HAP-1 (cell line): ENCODE measurements at regions not wholly inside any gene's neighbourhood (a gene's known extent, or its start where the extent isn't known, plus 50 kb on each side); places are given as distances from the start of the nearest gene placed in this dataset.

Source experiments
- DNase-seq, 2 experiments: peaks; one replicate each; pipeline ENCODE4 v3.0.0-alpha.2; 2016 to 2020; ENCODE audit warnings: low spot score in 2 of 2
- H3K27me3 ChIP-seq: fragments of 250-450 bp; sonication (Bioruptor Pico); 2 replicates; pipeline ENCODE4 v1.5.1; 2020; ENCODE audit warnings: low read depth, mild to moderate bottlenecking, moderate library complexity
- H3K36me3 ChIP-seq: fragments of 250-450 bp; sonication (Bioruptor Pico); replicated peaks from 2 replicates; pipeline ENCODE4 v1.5.1; 2020; ENCODE audit warnings: mild to moderate bottlenecking
- H3K4me1 ChIP-seq: fragments of 250-450 bp; sonication (Bioruptor Pico); 2 replicates; pipeline ENCODE4 v1.5.1; 2020; ENCODE audit warnings: mild to moderate bottlenecking
- H3K4me3 ChIP-seq: fragments of 250-450 bp; sonication (Bioruptor Pico); 2 replicates; pipeline ENCODE4 v1.5.1; 2020; ENCODE audit warnings: mild to moderate bottlenecking, moderate library complexity
- H3K9me3 ChIP-seq: fragments of 250-450 bp; sonication (Bioruptor Pico); 2 replicates; pipeline ENCODE4 v1.5.1; 2020; ENCODE audit warnings: mild to moderate bottlenecking, moderate library complexity
- in situ Hi-C: fragments of 300-500 bp; cut with MboI; formaldehyde crosslinking; loops from 3 replicates; pipeline ENCODE4 v1.14.3; 2020; ENCODE audit warnings: low sequenced_read_pairs, inconsistent platforms, mixed read lengths

GRCh38 chr2:16115291-16115690 is 174.9 kb downstream of the MYCN start:
- H3K4me1 ChIP-seq = peaks cover 6% of the 10 kb centered on the region
- DNase-seq = no peak
- no peak overlapping the region for H3K4me3 ChIP-seq
- H3K36me3 ChIP-seq = no peaks in the 10 kb centered on the region
- no peaks in the 10 kb centered on the region for H3K9me3 ChIP-seq
- in situ Hi-C loops = no loop called here
- no peaks in the 10 kb centered on the region for H3K27me3 ChIP-seq

GRCh38 chr2:16114836-16115235 is 174.5 kb downstream of the MYCN start:
- Histone ChIP-seq H3K27me3 (no peaks in the 10 kb centered on the region), H3K9me3 (no peaks in the 10 kb centered on the region), H3K36me3 (no peaks in the 10 kb centered on the region), H3K4me3 (no peak overlapping the region), H3K4me1 (peaks cover 6% of the 10 kb centered on the region)
- in situ Hi-C loops = no loop called here
- no peak for DNase-seq

GRCh38 chr2:16114070-16114469 is 173.7 kb downstream of the MYCN start:
- DNase-seq = no peak
- Histone ChIP-seq H3K4me3 (no peak overlapping the region), H3K27me3 (no peaks in the 10 kb centered on the region), H3K4me1 (peaks cover 6% of the 10 kb centered on the region), H3K9me3 (no peaks in the 10 kb centered on the region), H3K36me3 (no peaks in the 10 kb centered on the region)
- in situ Hi-C loops = no loop called here

GRCh38 chr2:16113568-16113967 is 173.2 kb downstream of the MYCN start:
- in situ Hi-C loops = no loop called here

GRCh38 chr2:16112972-16113560 is 172.7 kb downstream of the MYCN start:
- DNase-seq = no peak
- in situ Hi-C loops = no loop called here
- H3K4me3 ChIP-seq = no peak overlapping the region
- H3K4me1 ChIP-seq = peaks cover 6% of the 10 kb centered on the region
- no peaks in the 10 kb centered on the region for H3K36me3 ChIP-seq
- no peaks in the 10 kb centered on the region for H3K27me3 ChIP-seq
- H3K9me3 ChIP-seq = no peaks in the 10 kb centered on the region

More at GRCh38 chr2:16113568-16113967, 173.2 kb downstream of the MYCN start:
- H3K27me3 ChIP-seq = no peaks in the 10 kb centered on the region
- H3K4me3 ChIP-seq = no peak overlapping the region
- no peak for DNase-seq
- H3K9me3 ChIP-seq = no peaks in the 10 kb centered on the region
- H3K4me1 ChIP-seq = peaks cover 6% of the 10 kb centered on the region
- no peaks in the 10 kb centered on the region for H3K36me3 ChIP-seq

GRCh38 chr2:16112251-16112971 is 172.1 kb downstream of the MYCN start:
- no peaks in the 10 kb centered on the region for H3K27me3 ChIP-seq
- in situ Hi-C loops = no loop called here
- peaks cover 6% of the 10 kb centered on the region for H3K4me1 ChIP-seq
- H3K9me3 ChIP-seq = no peaks in the 10 kb centered on the region
- no peak for DNase-seq
- H3K4me3 ChIP-seq = no peak overlapping the region
- H3K36me3 ChIP-seq = no peaks in the 10 kb centered on the region

- in situ Hi-C loops = no loop called here
- no peak for DNase-seq
- no peak overlapping the region for H3K4me3 ChIP-seq
- no peaks in the 10 kb centered on the region for H3K9me3 ChIP-seq
- H3K4me1 ChIP-seq = peaks cover 6% of the 10 kb centered on the region
- no peaks in the 10 kb centered on the region for H3K27me3 ChIP-seq
- H3K36me3 ChIP-seq = no peaks in the 10 kb centered on the region
These were observed 171.5 kb downstream of the MYCN start for GRCh38 chr2:16111838-16112210.

GRCh38 chr2:16109821-16110310 is 169.5 kb downstream of the MYCN start:
- peaks cover 18% of the 10 kb centered on the region for H3K4me1 ChIP-seq
- no peaks in the 10 kb centered on the region for H3K36me3 ChIP-seq
- H3K27me3 ChIP-seq = no peaks in the 10 kb centered on the region
- in situ Hi-C loops = no loop called here
- no peak overlapping the region for H3K4me3 ChIP-seq
- DNase-seq = no peak
- H3K9me3 ChIP-seq = no peaks in the 10 kb centered on the region

GRCh38 chr2:16109368-16109820 is 169.0 kb downstream of the MYCN start:
- no peak for DNase-seq
- Histone ChIP-seq H3K4me1 (peaks cover 21% of the 10 kb centered on the region), H3K9me3 (no peaks in the 10 kb centered on the region), H3K27me3 (no peaks in the 10 kb centered on the region), H3K36me3 (no peaks in the 10 kb centered on the region), H3K4me3 (no peak overlapping the region)
- in situ Hi-C loops = no loop called here

- Histone ChIP-seq H3K27me3 (no peaks in the 10 kb centered on the region), H3K4me3 (no peak overlapping the region), H3K36me3 (no peaks in the 10 kb centered on the region), H3K4me1 (peaks cover 23% of the 10 kb centered on the region), H3K9me3 (no peaks in the 10 kb centered on the region)
- no peak for DNase-seq
- in situ Hi-C loops = no loop called here
These were observed 166.9 kb downstream of the MYCN start for GRCh38 chr2:16107246-16107645.

- in situ Hi-C loops = no loop called here
- DNase-seq = no peak
- H3K9me3 ChIP-seq = no peaks in the 10 kb centered on the region
These were observed 166.3 kb downstream of the MYCN start for GRCh38 chr2:16106619-16107018.

GRCh38 chr2:16105669-16106281 is 165.4 kb downstream of the MYCN start:
- Histone ChIP-seq H3K36me3 (no peaks in the 10 kb centered on the region), H3K27me3 (no peaks in the 10 kb centered on the region), H3K9me3 (no peaks in the 10 kb centered on the region), H3K4me3 (no peak overlapping the region), H3K4me1 (peaks cover 23% of the 10 kb centered on the region)
- DNase-seq = peak; percentile 86 to 93
- in situ Hi-C loops = no loop called here

More at GRCh38 chr2:16106619-16107018, 166.3 kb downstream of the MYCN start:
- Histone ChIP-seq H3K4me3 (no peak overlapping the region), H3K27me3 (no peaks in the 10 kb centered on the region), H3K4me1 (peaks cover 23% of the 10 kb centered on the region), H3K36me3 (no peaks in the 10 kb centered on the region)

- in situ Hi-C loops = no loop called here
- Histone ChIP-seq H3K27me3 (no peaks in the 10 kb centered on the region), H3K4me1 (peaks cover 23% of the 10 kb centered on the region), H3K36me3 (no peaks in the 10 kb centered on the region), H3K9me3 (no peaks in the 10 kb centered on the region), H3K4me3 (no peak overlapping the region)
- peak; percentile 21 to 24 for DNase-seq
These were observed 164.8 kb downstream of the MYCN start for GRCh38 chr2:16104949-16105668.
